ENCODE measurements at regions not wholly inside any gene's neighbourhood (a gene's known extent, or its start where the extent isn't known, plus 50 kb on each side); places are given as distances from the start of the nearest gene placed in this dataset.

DNA sequence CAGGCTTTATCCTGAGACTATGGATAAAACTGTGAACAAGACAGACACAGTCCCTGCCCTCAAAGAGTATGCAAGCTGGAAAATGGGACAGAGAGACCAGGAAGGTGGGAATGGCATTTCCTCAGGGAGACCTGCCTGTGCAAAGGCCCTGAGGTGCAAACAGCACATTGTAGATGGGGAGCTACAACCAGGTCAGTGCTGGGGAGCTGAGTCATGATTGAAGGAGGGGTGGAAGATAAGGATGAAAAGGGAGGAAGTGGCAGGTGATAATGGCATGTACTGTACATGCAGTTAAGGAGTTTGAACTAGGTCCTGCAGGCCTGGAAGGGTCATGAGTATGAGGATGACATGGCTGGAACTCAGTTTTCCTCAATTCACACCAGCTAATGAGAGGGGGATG is 75.5 kb upstream of the BOD1 start:
- DNase-seq = peak; percentile 64

DNA sequence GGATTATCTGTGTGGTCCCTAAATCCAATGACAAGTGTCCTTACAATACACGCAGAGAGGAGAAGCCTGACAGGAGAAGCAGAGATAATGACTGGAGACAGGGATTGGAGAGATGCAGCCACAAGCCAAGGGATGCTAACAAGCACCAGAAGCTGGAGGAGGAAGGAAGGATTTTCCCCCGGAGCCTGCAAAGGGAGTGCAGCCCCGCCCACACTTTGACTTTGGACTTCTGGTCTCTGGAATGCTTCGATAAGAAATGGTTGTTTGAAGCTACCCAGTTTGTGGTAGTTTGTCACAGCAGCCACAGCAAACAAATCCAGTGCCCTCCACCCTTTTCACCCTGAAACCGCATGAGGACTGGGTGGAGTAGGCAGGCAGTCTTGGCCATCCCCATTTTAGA is 77.2 kb upstream of the BOD1 start:
- no peak for DNase-seq

- no peak for DNase-seq
Measured at GRCh38 chr5:173696216-173696615, 79.8 kb upstream of the BOD1 start.

DNA sequence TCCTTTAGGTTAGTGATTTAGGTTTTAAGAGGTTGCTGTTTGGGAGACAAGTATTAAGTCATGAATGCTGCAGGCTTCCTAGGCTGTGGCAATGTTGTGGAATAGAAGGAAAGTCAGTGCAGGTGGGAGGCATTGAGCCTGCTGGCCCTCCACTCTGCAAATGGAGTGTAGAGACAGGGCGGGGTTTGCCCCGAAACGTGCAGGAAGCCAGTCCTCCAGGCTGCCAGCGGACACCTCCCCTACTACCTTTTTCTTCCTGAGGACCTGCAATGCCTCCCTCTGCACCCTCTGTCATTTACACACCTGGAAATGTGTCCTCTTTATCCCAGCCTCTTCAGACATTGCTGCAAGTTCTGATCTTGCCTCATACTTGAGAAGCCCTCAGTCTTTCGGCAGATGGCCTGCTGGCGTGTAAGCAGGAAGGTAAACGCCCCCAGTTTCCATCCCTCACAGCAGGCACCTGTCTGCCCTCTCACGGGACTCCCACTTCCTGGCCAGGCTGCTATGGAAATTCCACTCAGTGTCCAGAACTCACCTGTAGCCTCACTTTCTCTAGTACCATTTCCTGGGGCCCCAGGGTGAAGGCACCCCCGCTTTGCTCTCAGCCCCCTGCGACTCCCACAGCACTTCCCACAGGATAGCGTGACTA is 81.6 kb upstream of the BOD1 start:
- DNase-seq = no peak

DNA sequence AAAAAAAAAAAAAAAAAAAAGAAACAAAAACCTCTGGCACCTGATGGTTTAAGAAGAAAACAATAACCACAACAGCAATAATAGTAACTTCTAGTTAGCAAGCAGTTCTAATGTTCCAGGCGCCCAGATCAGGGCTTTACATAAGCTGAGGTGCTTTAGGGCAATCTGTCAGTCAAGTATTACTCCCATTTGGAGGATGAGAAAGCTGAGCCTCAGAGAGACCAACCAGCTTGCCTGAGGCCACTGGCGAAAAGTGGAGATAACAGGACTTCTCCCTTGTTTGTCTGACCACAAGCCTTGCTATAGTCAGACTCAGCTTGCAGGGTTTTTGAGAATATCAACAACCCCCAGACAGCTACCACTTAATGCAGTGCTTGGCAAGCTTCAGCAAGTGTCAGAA is 83.5 kb upstream of the BOD1 start:
- DNase-seq = peak; percentile 78

DNA sequence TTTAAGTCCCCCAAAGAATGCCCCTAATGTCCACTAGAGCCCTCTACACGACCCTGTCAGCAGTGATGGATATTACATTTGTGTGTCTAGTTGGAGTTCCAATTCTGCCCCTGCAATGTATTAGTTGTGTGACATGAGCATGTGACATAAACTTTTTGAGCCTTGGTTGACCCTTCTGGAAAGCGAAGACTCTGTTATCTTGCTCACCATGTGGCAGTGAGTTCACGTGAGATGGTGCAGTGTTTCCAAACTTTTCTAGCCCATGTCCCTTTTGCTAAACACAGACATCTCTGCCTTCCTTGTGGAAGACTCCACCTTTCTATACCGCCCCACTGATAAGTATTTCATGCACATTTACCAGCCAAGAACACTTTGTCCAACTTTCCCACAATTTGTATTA is 87.0 kb upstream of the BOD1 start:
- DNase-seq = peak; percentile 83

GRCh38 chr5:173704615-173705511 is 88.4 kb upstream of the BOD1 start:
- DNase-seq = no peak

DNA sequence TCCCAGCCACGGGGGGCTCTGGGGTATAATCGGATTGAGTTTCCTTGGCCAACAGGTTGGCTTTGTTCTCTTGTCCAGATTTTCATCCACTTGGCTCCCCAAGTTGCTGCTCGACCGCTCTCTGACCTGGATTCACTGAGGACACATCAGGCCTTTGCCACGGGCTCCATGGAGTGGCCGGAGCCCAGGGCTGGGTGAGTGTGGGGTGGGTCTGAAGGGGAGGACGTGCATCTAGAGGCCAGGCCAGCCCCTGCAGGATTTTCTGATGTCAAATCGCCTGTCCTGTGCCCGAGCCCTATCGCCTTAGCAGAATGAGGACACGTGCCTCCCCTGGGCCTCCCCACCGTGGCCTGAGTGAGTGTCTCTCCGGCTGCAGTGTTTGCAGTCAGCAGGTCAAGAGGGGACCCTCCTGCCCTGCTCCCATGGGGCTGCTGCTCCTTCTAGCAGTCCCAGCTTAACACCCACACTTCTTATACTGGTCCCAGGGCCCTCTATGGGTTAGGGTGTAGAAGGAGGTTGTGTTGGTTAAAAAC is 89.1 kb upstream of the BOD1 start:
- no peak for DNase-seq

DNA sequence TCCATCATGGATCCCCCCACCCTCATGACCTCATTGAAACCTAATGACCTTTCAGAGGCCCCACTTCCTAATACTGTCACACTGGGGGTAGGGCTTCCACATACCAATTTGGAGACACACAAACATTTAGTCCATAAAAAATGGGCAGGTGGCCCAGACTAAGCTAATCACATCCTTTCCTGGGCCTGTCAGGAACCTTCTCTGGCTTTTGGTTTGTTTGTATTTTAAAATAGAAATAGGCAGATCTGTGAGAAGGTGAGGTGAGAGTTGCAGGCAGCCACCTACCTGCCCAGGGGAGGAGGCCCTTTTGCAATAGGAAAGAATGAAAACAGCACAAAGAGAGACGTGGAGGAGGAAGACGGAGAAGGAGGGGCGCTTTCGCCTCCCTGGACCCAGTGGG is 90.2 kb upstream of the BOD1 start:
- no peak for DNase-seq

DNA sequence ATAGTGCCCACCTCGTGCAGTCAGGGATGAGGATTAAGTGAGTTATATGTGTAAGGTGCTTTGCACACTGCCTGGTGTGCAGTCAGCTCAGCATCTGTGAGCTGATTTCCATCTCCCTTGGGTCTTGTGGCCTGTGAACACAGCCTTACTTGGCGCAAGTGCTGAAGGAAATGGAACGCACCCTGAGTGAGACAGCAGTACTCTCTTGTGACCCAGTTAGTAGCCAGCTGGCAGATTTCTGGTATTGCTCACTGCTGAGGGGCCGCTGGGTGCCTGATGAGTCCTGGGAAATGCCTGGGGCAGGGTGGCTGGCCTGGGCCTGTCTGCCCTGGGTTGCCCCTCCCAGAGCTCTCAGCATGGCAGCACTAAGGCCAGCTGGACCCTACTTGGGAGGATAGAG is 90.9 kb upstream of the BOD1 start:
- DNase-seq = peak; percentile 14

- no peak for DNase-seq
Measured at GRCh38 chr5:173709145-173709544, 92.7 kb upstream of the BOD1 start.

DNA sequence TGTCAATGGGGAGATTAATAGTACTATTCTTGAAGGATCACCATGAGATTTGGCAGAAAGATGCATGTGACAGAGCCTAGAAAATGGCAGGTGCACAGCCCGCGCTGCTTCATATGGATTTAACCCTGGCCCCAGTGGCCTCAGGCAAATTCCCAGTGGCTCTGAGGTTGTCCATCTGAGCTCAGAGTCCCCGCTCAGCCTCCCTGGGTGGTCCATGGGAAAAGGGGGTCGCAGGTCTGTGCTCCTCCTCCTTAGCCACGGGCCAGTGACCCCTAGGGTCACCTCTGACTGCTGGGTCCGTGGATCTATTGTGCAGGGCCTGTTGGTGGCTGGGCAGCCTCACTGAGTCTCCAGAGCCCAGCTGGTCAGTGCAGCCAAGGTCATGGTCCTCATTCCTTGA is 93.3 kb upstream of the BOD1 start:
- DNase-seq = no peak

DNA sequence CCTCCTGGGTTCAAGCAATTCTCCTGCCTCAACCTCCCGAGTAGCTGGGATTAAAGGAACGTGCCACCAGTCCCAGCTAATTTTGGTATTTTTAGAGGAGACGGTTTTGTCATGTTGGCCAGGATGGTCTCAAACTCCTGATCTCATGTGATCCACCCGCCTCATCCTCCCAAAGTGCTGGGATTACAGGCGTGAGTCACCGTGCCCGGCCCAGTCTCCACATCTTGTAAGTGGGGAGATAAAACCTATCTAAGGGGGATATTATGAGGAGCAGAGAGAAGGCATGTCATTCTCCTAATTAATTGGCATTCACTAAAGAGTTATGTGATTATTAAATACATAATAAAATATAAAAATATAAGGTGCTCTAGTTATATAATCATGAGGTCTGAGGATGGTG is 94.1 kb upstream of the BOD1 start:
- DNase-seq = no peak

- DNase-seq = no peak
Measured at GRCh38 chr5:173711466-173711865, 95.0 kb upstream of the BOD1 start.

GRCh38 chr5:173712609-173713175 is 96.2 kb upstream of the BOD1 start:
- DNase-seq = no peak

DNA sequence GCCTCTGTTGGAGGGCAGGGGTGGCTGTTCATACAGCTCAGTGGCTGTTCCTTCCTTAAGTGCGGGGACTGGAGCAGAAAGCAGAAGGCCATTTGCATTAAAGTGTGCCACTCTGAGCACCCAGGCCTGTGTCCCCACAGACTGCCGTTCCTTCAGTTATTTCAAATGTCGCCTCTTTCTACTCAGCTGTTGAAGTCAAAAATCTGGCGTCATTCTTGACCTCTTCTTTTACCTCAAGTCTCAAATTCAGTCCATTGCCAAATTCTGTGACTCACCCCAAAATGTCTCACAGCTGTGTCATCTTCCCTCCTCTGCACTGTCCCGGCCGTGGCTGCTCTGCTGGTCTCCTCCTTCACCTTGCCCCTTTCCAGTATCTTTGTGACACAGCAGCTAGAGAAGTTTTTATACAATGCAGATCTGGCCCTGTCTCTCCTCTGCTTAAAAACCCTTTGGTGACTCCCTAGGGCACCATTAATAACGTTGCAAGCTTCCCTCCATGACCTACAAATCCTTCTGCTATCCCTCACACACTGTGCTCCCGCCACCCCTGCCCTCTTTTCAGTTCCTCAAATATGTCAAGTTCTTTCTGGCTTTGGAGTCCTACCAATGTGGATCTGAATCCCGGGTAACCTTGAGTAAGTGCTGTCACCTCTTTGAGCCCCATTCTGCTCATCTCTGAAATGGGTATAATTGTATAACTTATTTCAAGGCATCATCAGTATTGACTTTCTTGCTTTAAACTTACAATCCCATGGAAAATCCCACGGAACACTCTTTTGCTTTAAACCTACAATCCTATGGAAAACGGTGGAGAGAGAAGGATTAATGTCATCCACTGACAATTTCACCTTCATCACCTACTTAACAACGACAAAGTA is 98.3 kb upstream of the BOD1 start:
- no peak for DNase-seq

DNA sequence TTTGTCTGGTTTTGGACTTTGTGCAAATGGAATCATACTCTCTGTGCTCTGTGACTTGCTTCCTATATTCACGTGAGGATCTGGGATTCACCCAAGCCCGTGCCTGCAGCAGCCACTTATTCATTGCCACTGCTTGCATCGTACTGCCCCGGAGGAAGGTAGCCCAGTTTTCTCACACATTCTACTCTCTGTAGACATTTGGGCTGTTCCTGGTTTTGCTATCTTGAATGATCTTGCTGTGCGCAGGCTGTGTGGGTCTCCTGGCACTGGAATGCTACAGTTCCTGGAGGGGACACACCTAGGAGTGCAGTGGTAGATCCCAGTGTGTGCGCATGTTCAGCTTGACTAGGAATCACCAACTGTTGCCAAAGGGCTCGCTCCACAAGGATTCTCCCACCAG is 99.2 kb upstream of the BOD1 start:
- no peak for DNase-seq

GRCh38 chr5:173716058-173716682 is 99.7 kb upstream of the BOD1 start:
- DNase-seq = no peak

DNA sequence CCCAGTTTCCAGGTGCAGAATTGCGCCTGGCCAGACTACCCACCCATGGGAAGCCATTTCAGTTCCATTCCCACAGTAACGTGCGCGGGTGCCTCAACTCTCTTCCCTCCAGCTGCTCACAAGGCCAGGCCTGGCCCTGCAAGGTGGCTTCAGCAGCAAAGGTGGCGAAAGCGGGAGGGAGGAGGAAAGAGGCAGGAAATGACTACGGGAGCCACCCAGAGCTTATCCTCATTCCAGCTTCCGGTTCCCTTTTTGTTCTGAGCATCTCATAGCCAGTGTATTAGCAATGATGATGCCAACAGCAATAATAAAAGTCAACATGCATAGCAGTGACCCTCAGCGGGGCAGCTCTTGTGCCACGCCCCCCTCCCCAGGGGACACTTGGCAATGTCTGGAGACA is 101.5 kb upstream of the BOD1 start:
- no peak for DNase-seq

- no peak for DNase-seq
Measured at GRCh38 chr5:173718469-173718868, 102.0 kb upstream of the BOD1 start.

DNA sequence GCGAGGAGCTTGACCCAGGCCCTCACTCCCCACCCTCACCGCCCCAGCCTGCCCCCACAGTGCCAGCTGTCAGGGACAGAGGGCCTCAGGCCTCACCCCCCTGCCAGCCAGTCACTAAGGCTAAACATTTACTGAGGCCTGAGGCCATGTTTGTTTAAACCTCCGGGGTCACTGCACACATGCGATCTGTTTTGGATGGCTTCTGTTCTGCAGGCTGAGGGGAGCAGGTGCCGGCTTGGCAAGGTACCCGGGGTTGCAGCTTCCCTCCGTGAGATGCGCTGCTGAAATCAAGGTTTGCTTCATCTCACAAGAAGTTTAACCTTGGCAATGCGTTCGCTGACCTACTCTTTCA is 103.3 kb upstream of the BOD1 start:
- DNase-seq = no peak

DNA sequence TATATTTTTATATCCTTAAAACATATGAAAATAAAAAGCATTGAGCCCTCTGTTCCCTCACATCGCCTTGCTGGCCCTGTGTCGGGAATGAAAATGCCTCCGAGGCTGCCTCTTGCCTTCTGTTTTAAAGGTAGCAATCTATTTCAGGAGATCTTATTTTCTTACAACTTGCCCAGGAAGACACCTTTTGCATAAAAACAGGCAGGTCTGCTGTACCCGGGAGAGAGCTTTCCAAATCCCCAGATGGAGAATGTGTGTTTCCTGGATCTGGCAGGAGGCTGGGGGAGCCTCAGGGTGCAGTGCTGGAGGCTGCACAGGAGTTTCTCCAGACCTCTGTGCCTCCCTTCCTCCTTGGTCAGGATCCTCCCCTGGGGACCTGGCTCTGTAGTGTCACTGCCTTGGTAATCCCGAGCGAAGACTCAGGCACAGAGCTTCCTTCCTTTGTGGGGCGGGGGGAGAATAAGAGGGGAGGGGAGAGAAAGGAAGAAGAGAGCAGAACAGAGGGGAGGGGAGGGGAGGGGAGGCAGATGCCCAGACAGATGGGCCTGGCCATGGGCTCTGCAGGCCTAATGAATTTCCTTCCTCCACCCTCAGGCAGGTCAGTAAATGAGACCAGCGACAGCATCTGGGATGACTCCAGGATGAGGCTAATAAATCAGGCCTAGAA is 104.0 kb upstream of the BOD1 start:
- no peak for DNase-seq
